GM12873 (cell line): ENCODE measurements at regions not wholly inside any gene's neighbourhood (a gene's known extent, or its start where the extent isn't known, plus 50 kb on each side); places are given as distances from the start of the nearest gene placed in this dataset.

Source experiments
- TF ChIP-seq, protein P1 (sequence below): IDR thresholded peaks from 2 replicates; pipeline ENCODE4 v1.5.1; 2012; ENCODE audit warnings: low read depth, mild to moderate bottlenecking, moderate library complexity, low read length, control low read depth; ENCODE audit not compliant: insufficient read depth; ENCODE audit errors: missing control alignments

- TF ChIP-seq, protein P1, sequence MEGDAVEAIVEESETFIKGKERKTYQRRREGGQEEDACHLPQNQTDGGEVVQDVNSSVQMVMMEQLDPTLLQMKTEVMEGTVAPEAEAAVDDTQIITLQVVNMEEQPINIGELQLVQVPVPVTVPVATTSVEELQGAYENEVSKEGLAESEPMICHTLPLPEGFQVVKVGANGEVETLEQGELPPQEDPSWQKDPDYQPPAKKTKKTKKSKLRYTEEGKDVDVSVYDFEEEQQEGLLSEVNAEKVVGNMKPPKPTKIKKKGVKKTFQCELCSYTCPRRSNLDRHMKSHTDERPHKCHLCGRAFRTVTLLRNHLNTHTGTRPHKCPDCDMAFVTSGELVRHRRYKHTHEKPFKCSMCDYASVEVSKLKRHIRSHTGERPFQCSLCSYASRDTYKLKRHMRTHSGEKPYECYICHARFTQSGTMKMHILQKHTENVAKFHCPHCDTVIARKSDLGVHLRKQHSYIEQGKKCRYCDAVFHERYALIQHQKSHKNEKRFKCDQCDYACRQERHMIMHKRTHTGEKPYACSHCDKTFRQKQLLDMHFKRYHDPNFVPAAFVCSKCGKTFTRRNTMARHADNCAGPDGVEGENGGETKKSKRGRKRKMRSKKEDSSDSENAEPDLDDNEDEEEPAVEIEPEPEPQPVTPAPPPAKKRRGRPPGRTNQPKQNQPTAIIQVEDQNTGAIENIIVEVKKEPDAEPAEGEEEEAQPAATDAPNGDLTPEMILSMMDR, result no peak
Measured at GRCh38 chr16:49055291-49055690, 226.3 kb downstream of the CBLN1 start.

GRCh38 chr16:49054606-49055005 is 227.0 kb downstream of the CBLN1 start:
- TF ChIP-seq, protein P1, result no peak

DNA sequence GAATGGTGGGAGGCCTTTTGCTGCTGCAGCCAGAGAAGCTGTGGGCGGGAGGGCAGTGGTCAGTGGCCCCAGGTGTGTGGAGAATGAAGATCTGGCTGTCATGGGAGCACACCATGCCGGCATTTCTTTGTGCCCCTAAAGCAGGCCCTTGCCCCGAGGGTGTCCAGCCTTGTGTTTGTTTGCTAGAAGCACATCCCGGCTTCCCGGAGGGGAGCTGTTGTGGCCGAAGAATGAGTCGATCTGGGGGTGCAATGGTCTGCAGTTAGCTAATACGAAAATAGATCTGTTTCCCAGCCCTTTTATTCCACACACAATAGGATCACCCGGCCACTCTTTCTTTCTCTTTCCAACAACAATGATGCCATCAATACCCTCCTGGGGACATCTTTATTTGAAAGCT is 228.8 kb downstream of the CBLN1 start:
- TF ChIP-seq, protein P1, result no peak

DNA sequence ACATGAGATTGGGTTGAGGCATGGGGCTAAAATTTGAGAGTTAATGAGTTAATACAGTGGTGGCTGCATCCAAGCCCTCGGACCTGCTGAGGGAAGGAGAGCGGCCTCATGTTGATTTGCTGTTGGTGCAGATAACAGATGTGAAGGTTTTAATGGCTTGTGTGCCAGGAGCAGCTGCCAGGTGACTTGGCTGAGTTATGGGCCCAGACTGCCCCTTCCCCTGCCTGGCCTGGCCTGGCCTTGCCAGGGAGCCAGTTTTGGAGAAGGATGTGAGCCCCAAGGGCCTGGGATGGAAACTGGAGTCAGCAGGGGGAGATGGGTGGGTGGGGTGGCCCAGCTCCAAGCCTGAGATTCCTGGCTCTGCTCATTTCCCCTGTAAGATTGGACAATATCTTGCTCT is 230.1 kb downstream of the CBLN1 start:
- TF ChIP-seq, protein P1, result no peak

GRCh38 chr16:49050607-49051006 is 231.0 kb downstream of the CBLN1 start:
- TF ChIP-seq, protein P1, result no peak

- TF ChIP-seq, protein P1, result no peak
Measured at GRCh38 chr16:49049644-49050043, 232.0 kb downstream of the CBLN1 start.

DNA sequence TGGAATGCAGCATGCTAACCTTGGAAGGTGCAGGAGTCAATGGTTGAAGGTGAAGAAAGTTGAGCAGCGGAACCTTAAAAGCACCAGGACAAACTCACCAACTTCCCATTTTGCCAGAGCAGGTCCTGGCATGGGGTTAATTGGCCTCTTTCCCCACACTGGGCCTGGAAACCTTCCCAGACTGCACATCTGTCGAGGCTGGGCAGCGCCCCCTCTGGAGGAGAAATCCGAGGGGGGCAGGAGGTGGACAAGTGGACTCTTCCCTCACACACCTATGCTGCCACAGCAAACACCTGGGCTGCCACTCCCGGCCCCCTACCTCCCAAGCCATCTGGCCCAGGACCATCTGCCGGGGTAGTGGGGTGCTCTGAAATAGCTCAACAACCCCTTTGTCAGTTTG is 232.4 kb downstream of the CBLN1 start:
- TF ChIP-seq, protein P1, result no peak
